HG02938 (cell line): ENCODE measurements at regions not wholly inside any gene's neighbourhood (a gene's known extent, or its start where the extent isn't known, plus 50 kb on each side); places are given as distances from the start of the nearest gene placed in this dataset.

Experiments used
- ATAC-seq: cut with Tn5 transposase; IDR thresholded peaks from one replicate; pipeline ENCODE4 v1.9.1; 2021; ENCODE audit warnings: mild to moderate bottlenecking, moderate library complexity; ENCODE audit not compliant: unreplicated experiment

- ATAC-seq: no peak
These were observed 209.0 kb downstream of the URI1 start for GRCh38 chr19:30151081-30151480.

- no peak for ATAC-seq
These were observed 210.7 kb downstream of the URI1 start for GRCh38 chr19:30152510-30153291.

- ATAC-seq: peak; percentile 73
These were observed 211.5 kb downstream of the URI1 start for GRCh38 chr19:30153326-30154210.

- no peak for ATAC-seq
These were observed 212.4 kb downstream of the URI1 start for GRCh38 chr19:30154410-30154809.

GRCh38 chr19:30155381-30156200 lies 213.6 kb downstream of the URI1 start:
- no peak for ATAC-seq

GRCh38 chr19:30156646-30157045 lies 214.6 kb downstream of the URI1 start:
- ATAC-seq: no peak

- no peak for ATAC-seq
These were observed 213.9 kb upstream of the ZNF536 start for GRCh38 chr19:30158067-30158892.

- ATAC-seq: no peak
These were observed 213.3 kb upstream of the ZNF536 start for GRCh38 chr19:30158893-30159245.

GRCh38 chr19:30159636-30160035 lies 212.5 kb upstream of the ZNF536 start:
- ATAC-seq: no peak

- ATAC-seq: no peak
These were observed 211.8 kb upstream of the ZNF536 start for GRCh38 chr19:30160426-30160825.

- ATAC-seq: no peak
These were observed 211.0 kb upstream of the ZNF536 start for GRCh38 chr19:30161021-30161655.

- ATAC-seq: no peak
These were observed 210.4 kb upstream of the ZNF536 start for GRCh38 chr19:30161770-30162169.

- ATAC-seq: no peak
These were observed 209.5 kb upstream of the ZNF536 start for GRCh38 chr19:30162718-30163117.

- no peak for ATAC-seq
These were observed 208.5 kb upstream of the ZNF536 start for GRCh38 chr19:30163663-30164062.

- no peak for ATAC-seq
These were observed 206.9 kb upstream of the ZNF536 start for GRCh38 chr19:30165228-30165813.

- no peak for ATAC-seq
These were observed 204.8 kb upstream of the ZNF536 start for GRCh38 chr19:30167206-30167868.

GRCh38 chr19:30167976-30168635 lies 204.1 kb upstream of the ZNF536 start:
- no peak for ATAC-seq

GRCh38 chr19:30168760-30169159 lies 203.4 kb upstream of the ZNF536 start:
- ATAC-seq: no peak
